ENCODE measurements at regions not wholly inside any gene's neighbourhood (a gene's known extent, or its start where the extent isn't known, plus 50 kb on each side); places are given as distances from the start of the nearest gene placed in this dataset.

DNA sequence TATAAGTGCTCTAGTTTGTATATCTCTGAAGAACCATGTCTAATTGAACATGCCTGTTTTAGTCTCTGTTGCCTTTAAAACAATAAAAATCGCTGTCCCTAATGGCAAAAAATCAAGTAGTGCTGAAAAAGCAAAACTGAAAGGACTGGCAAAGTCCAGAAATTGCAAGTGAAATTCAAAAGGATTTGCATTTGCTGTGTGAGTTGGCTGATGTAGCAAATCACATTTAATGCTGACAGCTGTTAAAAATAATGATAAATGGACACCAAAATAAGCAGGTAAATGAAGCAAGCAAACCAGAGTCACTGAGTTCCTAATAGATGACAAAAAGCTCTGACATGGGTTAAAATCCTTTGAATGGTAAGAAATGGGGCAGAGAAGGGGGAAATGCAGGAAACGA is 874.1 kb downstream of the GRM8 start:
- Histone ChIP-seq H3K4me3 (ENCODE audit: low read length in 2 of 2) (no peak overlapping the region), H3K27me3 (ENCODE audit: control insufficient read depth in 1 of 2, insufficient read depth in 2 of 2, low read length in 1 of 2) (no peaks in the 10 kb centered on the region), H3K9me3 (ENCODE audit: control insufficient read depth, low read length) (no peaks in the 10 kb centered on the region), H3K27ac (ENCODE audit: low read depth in 1 of 2, low read length in 2 of 2) (no peak overlapping the region), H3K36me3 (ENCODE audit: control insufficient read depth in 1 of 2, insufficient read depth in 2 of 2, low read length in 1 of 2) (no peaks in the 10 kb centered on the region), H3K4me1 (ENCODE audit: control insufficient read depth in 1 of 2, insufficient read depth in 2 of 2, low read length in 2 of 2) (no peaks in the 10 kb centered on the region)
- intact Hi-C loops (cut with DNase I), result no loop called here
- ATAC-seq (ENCODE audit: low FRiP score) (no peak), DNase-seq (no peak)
- 37 to 55% methylated on average over 2 of the region's 2 CpGs for WGBS, 2 donors

DNA sequence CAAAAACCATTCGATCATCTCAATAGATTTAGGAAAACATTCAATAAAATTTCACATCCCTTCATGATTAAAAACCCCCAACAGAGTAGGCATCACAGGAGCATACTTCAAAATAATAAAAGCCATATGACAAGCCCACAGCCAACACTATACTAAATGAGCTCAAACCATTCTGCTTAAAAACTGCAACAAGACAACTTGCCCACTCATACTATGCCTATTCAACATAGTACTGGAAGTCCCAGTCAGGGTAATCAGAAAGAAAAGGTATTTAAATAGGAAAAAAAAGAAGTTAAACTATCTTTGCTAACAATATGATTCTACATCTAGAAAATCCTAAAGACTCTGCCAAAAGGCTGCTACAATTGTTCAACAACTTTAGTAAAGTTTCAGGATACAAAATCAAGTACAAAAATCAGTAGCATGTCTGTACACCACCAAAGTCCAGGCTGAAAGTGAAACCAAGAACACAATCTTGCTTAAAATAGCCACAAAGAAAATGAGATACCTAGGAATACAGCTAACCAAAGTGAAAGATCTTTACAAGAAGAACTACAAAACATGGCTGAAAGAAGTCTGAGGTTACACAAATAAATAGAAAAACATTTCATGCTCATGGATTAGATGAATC is 882.6 kb downstream of the GRM8 start:
- no peaks in the 10 kb centered on the region for H3K4me1 ChIP-seq (ENCODE audit: control insufficient read depth in 1 of 2, insufficient read depth in 2 of 2, low read length in 2 of 2)
- H3K27me3 ChIP-seq (ENCODE audit: control insufficient read depth in 1 of 2, insufficient read depth in 2 of 2, low read length in 1 of 2), result no peaks in the 10 kb centered on the region
- ATAC-seq (ENCODE audit: low FRiP score), result no peak
- no peak overlapping the region for H3K27ac ChIP-seq (ENCODE audit: low read depth in 1 of 2, low read length in 2 of 2)
- H3K4me3 ChIP-seq (ENCODE audit: low read length in 2 of 2), result no peak overlapping the region
- intact Hi-C loops (cut with DNase I), result no loop called here
- no peak for DNase-seq
- no peaks in the 10 kb centered on the region for H3K36me3 ChIP-seq (ENCODE audit: control insufficient read depth in 1 of 2, insufficient read depth in 2 of 2, low read length in 1 of 2)
- peaks cover 2% of the 10 kb centered on the region for H3K9me3 ChIP-seq (ENCODE audit: control insufficient read depth, low read length)
- 80 to 85% methylated on average over 1 of the region's 1 CpG for WGBS, 2 donors

DNA sequence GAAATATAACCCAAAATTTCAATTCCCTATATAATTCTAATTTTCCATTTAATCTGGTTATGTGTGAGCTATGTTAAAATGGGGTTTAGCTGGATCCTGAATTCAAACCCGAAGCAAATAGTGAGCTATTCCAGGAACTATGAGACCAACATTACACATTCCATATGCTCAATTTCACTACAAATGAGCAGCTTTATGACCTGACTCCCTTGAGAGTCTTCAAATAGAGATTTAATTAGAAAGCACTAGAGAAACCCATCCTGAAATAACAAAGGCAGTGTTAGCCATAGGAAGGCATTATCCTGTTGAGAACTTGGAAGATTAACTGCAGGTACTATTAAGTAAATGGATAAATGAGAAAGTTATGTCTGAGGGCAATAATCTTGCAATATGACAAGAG is 890.0 kb downstream of the GRM8 start:
- Histone ChIP-seq H3K4me3 (ENCODE audit: low read length in 2 of 2) (no peak overlapping the region), H3K4me1 (ENCODE audit: control insufficient read depth in 1 of 2, insufficient read depth in 2 of 2, low read length in 2 of 2) (no peaks in the 10 kb centered on the region), H3K9me3 (ENCODE audit: control insufficient read depth, low read length) (no peaks in the 10 kb centered on the region), H3K27ac (ENCODE audit: low read depth in 1 of 2, low read length in 2 of 2) (no peak overlapping the region), H3K27me3 (ENCODE audit: control insufficient read depth in 1 of 2, insufficient read depth in 2 of 2, low read length in 1 of 2) (no peaks in the 10 kb centered on the region), H3K36me3 (ENCODE audit: control insufficient read depth in 1 of 2, insufficient read depth in 2 of 2, low read length in 1 of 2) (no peaks in the 10 kb centered on the region)
- ATAC-seq (ENCODE audit: low FRiP score) (no peak), DNase-seq (no peak)
- WGBS, 2 donors, result 58 to 73% methylated on average over 1 of the region's 1 CpG
- intact Hi-C loops (cut with DNase I), result no loop called here

DNA sequence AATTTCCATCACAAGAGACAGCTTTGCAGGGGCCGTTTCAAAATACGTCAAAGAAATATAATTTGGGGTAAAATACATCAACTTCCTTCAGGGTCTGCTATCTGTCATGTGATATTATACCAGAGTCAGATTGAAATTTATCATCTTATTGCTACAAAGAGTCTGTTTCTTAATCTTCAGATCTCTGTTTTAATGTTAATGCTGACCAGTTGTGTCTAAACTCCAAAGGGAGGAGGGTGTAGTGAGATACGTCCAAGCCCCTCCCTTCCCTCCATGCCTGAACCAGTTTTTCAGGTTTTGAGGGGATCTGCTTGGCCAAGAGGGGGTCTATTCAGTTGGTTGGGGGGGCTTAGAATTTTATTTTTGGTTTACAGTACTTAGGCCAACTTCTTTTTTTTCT is 891.6 kb downstream of the GRM8 start:
- Histone ChIP-seq H3K4me3 (ENCODE audit: low read length in 2 of 2) (no peak overlapping the region), H3K4me1 (ENCODE audit: control insufficient read depth in 1 of 2, insufficient read depth in 2 of 2, low read length in 2 of 2) (no peaks in the 10 kb centered on the region), H3K27ac (ENCODE audit: low read depth in 1 of 2, low read length in 2 of 2) (no peak overlapping the region), H3K27me3 (ENCODE audit: control insufficient read depth in 1 of 2, insufficient read depth in 2 of 2, low read length in 1 of 2) (no peaks in the 10 kb centered on the region), H3K36me3 (ENCODE audit: control insufficient read depth in 1 of 2, insufficient read depth in 2 of 2, low read length in 1 of 2) (no peaks in the 10 kb centered on the region), H3K9me3 (ENCODE audit: control insufficient read depth, low read length) (no peaks in the 10 kb centered on the region)
- ATAC-seq (ENCODE audit: low FRiP score) (no peak), DNase-seq (no peak)
- 66 to 77% methylated on average over 3 of the region's 3 CpGs for WGBS, 2 donors
- intact Hi-C loops (cut with DNase I), result no loop called here

DNA sequence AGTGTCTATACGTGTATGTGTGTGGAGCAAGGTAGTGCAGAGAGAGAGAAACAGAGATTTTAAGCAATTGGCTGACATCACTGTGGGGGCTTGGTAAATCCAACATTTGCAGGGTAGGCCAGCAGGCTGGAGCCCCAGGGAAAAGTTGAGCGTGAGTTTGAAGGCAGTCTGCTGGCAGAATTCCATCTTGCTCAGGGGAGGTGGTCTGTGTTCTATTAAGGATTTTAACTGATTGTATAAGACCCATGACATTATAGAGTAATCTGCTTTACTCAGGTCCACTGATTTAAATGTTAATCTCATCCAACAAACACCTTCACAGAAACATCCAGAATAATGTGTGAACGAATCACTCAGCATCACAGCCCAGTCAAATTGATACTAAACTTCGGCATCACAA is 912.9 kb downstream of the GRM8 start:
- Histone ChIP-seq H3K9me3 (ENCODE audit: control insufficient read depth, low read length) (no peaks in the 10 kb centered on the region), H3K36me3 (ENCODE audit: control insufficient read depth in 1 of 2, insufficient read depth in 2 of 2, low read length in 1 of 2) (no peaks in the 10 kb centered on the region), H3K27ac (ENCODE audit: low read depth in 1 of 2, low read length in 2 of 2) (no peak overlapping the region), H3K4me1 (ENCODE audit: control insufficient read depth in 1 of 2, insufficient read depth in 2 of 2, low read length in 2 of 2) (no peaks in the 10 kb centered on the region), H3K27me3 (ENCODE audit: control insufficient read depth in 1 of 2, insufficient read depth in 2 of 2, low read length in 1 of 2) (no peaks in the 10 kb centered on the region), H3K4me3 (ENCODE audit: low read length in 2 of 2) (no peak overlapping the region)
- DNase-seq, result no peak
- WGBS, 2 donors, result 44 to 55% methylated on average over 4 of the region's 4 CpGs
- no peak for ATAC-seq (ENCODE audit: low FRiP score)
- intact Hi-C loops (cut with DNase I), result no loop called here

DNA sequence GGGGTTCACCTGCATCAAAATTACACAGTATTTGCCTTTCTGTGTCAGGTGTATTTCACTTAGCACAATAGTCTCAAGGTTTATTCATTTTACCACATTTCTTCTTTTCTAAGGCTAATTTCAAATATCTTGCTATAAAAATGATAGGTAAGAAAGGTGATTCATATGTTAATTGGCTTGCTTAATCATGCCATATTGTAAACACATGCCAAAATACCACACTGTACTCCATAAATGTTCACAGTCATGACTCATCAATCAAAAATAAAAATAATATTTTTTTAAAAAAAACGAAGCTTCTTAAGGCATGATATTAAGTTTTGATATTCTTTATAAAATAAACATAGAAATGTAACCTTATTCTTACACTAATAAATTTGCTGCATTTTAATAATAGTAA is 947.1 kb downstream of the GRM8 start:
- Histone ChIP-seq H3K4me1 (ENCODE audit: control insufficient read depth in 1 of 2, insufficient read depth in 2 of 2, low read length in 2 of 2) (peaks cover 0 to 1% of the 10 kb centered on the region in 2 donors), H3K4me3 (ENCODE audit: low read length in 2 of 2) (no peak overlapping the region), H3K27me3 (ENCODE audit: control insufficient read depth in 1 of 2, insufficient read depth in 2 of 2, low read length in 1 of 2) (no peaks in the 10 kb centered on the region), H3K9me3 (ENCODE audit: control insufficient read depth, low read length) (no peaks in the 10 kb centered on the region), H3K36me3 (ENCODE audit: control insufficient read depth in 1 of 2, insufficient read depth in 2 of 2, low read length in 1 of 2) (no peaks in the 10 kb centered on the region), H3K27ac (ENCODE audit: low read depth in 1 of 2, low read length in 2 of 2) (no peak overlapping the region)
- ATAC-seq (ENCODE audit: low FRiP score) (no peak), DNase-seq (no peak)
- intact Hi-C loops (cut with DNase I), result no loop called here
- WGBS, 2 donors, result 69 to 72% methylated on average over 1 of the region's 1 CpG

DNA sequence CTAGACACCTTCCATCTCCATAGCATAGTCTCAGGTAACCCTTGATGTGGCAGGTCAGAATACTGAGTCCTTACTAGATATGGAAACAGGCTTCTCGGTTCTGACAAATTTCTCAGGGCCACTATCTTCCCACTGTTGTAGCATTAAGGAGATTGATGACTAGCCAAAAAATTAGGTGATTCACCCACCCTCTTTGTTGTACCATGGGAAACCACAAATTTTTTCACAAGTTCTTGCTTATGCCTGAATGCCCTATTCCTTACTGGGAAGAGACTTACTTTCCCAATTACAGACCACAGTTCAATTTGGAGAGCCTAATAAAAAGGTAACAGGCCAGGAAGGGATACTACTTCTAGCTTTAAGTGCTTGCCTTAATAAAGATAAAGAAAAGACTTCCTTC is 948.8 kb downstream of the GRM8 start:
- H3K36me3 ChIP-seq (ENCODE audit: control insufficient read depth in 1 of 2, insufficient read depth in 2 of 2, low read length in 1 of 2), result no peaks in the 10 kb centered on the region
- H3K27me3 ChIP-seq (ENCODE audit: control insufficient read depth in 1 of 2, insufficient read depth in 2 of 2, low read length in 1 of 2), result no peaks in the 10 kb centered on the region
- DNase-seq (no peak), ATAC-seq (ENCODE audit: low FRiP score) (no peak)
- WGBS, 2 donors, result 78 to 82% methylated on average over 1 of the region's 1 CpG
- intact Hi-C loops (cut with DNase I), result no loop called here
- H3K9me3 ChIP-seq (ENCODE audit: control insufficient read depth, low read length), result no peaks in the 10 kb centered on the region
- peaks cover 0 to 1% of the 10 kb centered on the region in 2 donors for H3K4me1 ChIP-seq (ENCODE audit: control insufficient read depth in 1 of 2, insufficient read depth in 2 of 2, low read length in 2 of 2)
- no peak overlapping the region for H3K27ac ChIP-seq (ENCODE audit: low read depth in 1 of 2, low read length in 2 of 2)
- H3K4me3 ChIP-seq (ENCODE audit: low read length in 2 of 2), result no peak overlapping the region

DNA sequence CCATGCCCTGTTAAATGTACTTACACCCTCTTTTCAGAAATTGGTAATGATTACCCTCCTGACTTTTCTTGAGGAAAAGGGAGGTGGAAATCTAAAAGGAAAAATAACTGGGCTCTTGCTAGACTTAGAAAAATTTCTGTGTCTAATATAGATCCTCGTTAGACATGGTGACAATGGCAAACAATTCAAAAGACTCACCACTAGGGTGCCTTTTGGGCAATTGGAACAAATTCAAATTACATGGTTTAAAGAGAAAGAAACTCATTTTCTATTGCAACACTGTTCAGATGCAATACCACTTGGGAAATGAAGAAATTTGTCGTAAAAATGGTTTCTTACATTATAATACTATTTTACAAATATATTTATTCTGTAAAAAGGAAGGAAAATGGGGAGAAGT is 950.1 kb downstream of the GRM8 start:
- intact Hi-C loops (cut with DNase I), result no loop called here
- no peaks in the 10 kb centered on the region for H3K36me3 ChIP-seq (ENCODE audit: control insufficient read depth in 1 of 2, insufficient read depth in 2 of 2, low read length in 1 of 2)
- H3K9me3 ChIP-seq (ENCODE audit: control insufficient read depth, low read length), result no peaks in the 10 kb centered on the region
- 74 to 77% methylated on average over 2 of the region's 2 CpGs for WGBS, 2 donors
- no peak overlapping the region for H3K4me3 ChIP-seq (ENCODE audit: low read length in 2 of 2)
- DNase-seq, result no peak
- peaks cover 0 to 1% of the 10 kb centered on the region in 2 donors for H3K4me1 ChIP-seq (ENCODE audit: control insufficient read depth in 1 of 2, insufficient read depth in 2 of 2, low read length in 2 of 2)
- ATAC-seq (ENCODE audit: low FRiP score), result no peak
- H3K27me3 ChIP-seq (ENCODE audit: control insufficient read depth in 1 of 2, insufficient read depth in 2 of 2, low read length in 1 of 2), result no peaks in the 10 kb centered on the region
- H3K27ac ChIP-seq (ENCODE audit: low read depth in 1 of 2, low read length in 2 of 2), result no peak overlapping the region

DNA sequence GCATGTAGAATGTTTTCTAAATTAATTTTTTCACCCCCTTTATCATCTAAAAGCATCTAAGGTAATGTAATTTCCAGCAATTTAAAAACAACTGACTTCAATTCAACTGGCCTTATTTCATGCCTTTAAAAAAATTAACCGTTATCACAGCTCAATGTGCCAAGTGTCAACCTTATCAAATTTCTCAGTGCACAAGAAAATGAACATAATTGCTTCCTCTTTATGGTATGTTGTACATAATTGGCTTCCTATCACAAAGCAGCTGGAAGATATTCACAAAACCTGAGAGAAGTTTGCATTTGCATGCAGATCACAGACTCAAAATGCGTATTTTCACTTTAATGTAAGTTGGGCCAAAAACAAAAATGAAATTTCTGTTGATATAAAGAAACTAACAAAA is 966.4 kb downstream of the GRM8 start:
- no peak for DNase-seq
- H3K27ac ChIP-seq (ENCODE audit: low read depth in 1 of 2, low read length in 2 of 2), result no peak overlapping the region
- no peak for ATAC-seq (ENCODE audit: low FRiP score)
- 87 to 92% methylated on average over 2 of the region's 2 CpGs for WGBS, 2 donors
- H3K27me3 ChIP-seq (ENCODE audit: control insufficient read depth in 1 of 2, insufficient read depth in 2 of 2, low read length in 1 of 2), result no peaks in the 10 kb centered on the region
- H3K36me3 ChIP-seq (ENCODE audit: control insufficient read depth in 1 of 2, insufficient read depth in 2 of 2, low read length in 1 of 2), result no peaks in the 10 kb centered on the region
- intact Hi-C loops (cut with DNase I), result no loop called here
- no peak overlapping the region for H3K4me3 ChIP-seq (ENCODE audit: low read length in 2 of 2)
- H3K4me1 ChIP-seq (ENCODE audit: control insufficient read depth in 1 of 2, insufficient read depth in 2 of 2, low read length in 2 of 2), result no peaks in the 10 kb centered on the region
- no peaks in the 10 kb centered on the region for H3K9me3 ChIP-seq (ENCODE audit: control insufficient read depth, low read length)

Data from aorta (tissue), 5 donors.